ENCODE measurements at regions not wholly inside any gene's neighbourhood (a gene's known extent, or its start where the extent isn't known, plus 50 kb on each side); places are given as distances from the start of the nearest gene placed in this dataset.
A peak's percentile ranks its signal among the peaks of the same experiment; 100 is the strongest.

DNA sequence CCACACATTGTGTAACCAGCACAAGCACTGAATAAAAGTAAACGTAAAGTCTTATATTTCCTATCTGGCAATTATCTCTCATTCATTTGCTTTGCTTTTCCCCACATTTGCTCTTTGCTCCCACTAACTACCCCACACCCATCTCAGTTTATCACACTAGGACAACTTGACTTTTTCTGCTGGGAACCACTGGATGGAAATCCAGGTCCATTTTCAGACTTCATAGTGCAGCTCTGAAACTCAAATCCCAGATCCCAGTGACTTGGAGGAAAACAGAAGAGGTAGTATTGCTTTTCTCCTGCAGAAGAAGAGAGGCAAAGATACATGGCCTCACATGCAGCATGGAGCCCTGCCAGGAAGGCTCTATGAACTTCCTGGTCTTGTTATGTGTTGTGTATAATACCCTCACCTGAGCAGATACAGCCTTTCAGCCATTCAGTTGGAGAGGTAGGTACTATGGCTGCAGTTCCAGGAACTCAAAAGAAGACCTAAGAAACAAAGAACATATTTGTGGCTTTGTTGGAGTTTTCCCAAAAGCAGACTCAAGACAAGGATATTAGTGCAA, 90.0 kb upstream of the NIPBL start:
- 36 to 52% methylated on average over 1 of the region's 1 CpG for whole genome bisulfite sequencing, 2 donors (ENCODE audit: low coverage in 1 of 2)
- Histone ChIP-seq H3K27me3 (no peaks in the 10 kb centered on the region), H3K27ac (no peak overlapping the region), H3K36me3 (no peaks in the 10 kb centered on the region), H3K4me3 (no peak overlapping the region), H3K4me1 (peaks cover 0 to 3% (median 1%) of the 10 kb centered on the region in 4 donors), H3K9me3 (no peaks in the 10 kb centered on the region)
- DNase-seq: peak; percentile 17
- in situ Hi-C loops (cut with MboI; ENCODE audit: low pct_ligation_motif_present in 1 of 4, low pct_unique_long_range_greater_than_20kb in 1 of 4, low sequenced_read_pairs in 3 of 4) (no loop called here), intact Hi-C loops (cut with DNase I; ENCODE audit: low total_unique reads) (no loop called here)
- no peak for TF ChIP-seq EP300 (IDR thresholded peaks at IDR 0.05; ENCODE audit: low read depth)
- TF ChIP-seq POLR2AphosphoS5 (IDR thresholded peaks at IDR 0.05): no peak
- TF ChIP-seq, protein P1, sequence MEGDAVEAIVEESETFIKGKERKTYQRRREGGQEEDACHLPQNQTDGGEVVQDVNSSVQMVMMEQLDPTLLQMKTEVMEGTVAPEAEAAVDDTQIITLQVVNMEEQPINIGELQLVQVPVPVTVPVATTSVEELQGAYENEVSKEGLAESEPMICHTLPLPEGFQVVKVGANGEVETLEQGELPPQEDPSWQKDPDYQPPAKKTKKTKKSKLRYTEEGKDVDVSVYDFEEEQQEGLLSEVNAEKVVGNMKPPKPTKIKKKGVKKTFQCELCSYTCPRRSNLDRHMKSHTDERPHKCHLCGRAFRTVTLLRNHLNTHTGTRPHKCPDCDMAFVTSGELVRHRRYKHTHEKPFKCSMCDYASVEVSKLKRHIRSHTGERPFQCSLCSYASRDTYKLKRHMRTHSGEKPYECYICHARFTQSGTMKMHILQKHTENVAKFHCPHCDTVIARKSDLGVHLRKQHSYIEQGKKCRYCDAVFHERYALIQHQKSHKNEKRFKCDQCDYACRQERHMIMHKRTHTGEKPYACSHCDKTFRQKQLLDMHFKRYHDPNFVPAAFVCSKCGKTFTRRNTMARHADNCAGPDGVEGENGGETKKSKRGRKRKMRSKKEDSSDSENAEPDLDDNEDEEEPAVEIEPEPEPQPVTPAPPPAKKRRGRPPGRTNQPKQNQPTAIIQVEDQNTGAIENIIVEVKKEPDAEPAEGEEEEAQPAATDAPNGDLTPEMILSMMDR (IDR thresholded peaks at IDR 0.05): no peak
- no peak for TF ChIP-seq POLR2A (IDR thresholded peaks at IDR 0.05)

DNA sequence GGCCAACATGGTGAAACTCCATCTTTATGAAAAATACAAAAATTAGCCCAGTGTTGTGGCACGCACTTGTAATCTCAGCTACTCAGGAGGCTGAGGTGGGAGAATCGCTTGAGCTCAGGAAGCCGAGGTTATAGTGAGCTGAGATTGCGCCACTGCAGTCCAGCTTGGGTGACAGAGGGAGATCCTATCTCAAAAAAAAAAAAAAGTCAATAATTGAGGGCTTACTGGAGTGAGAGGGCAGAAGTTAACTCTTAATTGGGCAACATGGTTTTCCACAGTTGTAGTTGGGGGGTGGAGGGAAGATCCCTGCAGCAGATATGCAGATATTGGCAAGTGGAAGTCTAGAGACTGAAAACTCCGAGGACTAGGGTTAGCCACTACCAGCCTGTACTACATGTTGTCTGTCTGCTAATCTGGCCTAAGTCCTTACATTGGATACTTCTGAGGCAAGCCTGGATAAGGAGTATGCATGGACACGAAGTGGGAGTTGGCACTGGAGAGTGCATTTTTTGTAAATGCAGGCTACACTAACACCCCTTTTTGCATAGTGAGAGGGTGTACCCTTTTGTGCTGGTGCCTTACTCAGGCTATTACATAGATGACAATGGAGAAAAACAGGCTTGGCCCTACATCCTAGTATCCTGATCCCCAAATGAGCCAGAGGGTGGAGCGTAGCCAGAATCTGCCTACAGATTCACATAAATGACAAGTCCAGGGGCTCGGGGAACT, 89.0 kb upstream of the NIPBL start:
- DNase-seq: no peak
- Histone ChIP-seq H3K36me3 (no peaks in the 10 kb centered on the region), H3K4me1 (peaks cover 0 to 3% (median 1%) of the 10 kb centered on the region in 4 donors), H3K4me3 (no peak overlapping the region), H3K9me3 (no peaks in the 10 kb centered on the region), H3K27ac (no peak overlapping the region), H3K27me3 (no peaks in the 10 kb centered on the region)
- TF ChIP-seq POLR2AphosphoS5 (IDR thresholded peaks at IDR 0.05): no peak
- TF ChIP-seq POLR2A (IDR thresholded peaks at IDR 0.05): no peak
- no peak for TF ChIP-seq EP300 (IDR thresholded peaks at IDR 0.05; ENCODE audit: low read depth)
- TF ChIP-seq, protein P1 (IDR thresholded peaks at IDR 0.05): no peak
- 86 to 88% methylated on average over 3 to 8 of the region's 8 CpGs for WGBS, 2 donors (ENCODE audit: low coverage in 1 of 2)
- intact Hi-C loops (cut with DNase I; ENCODE audit: low total_unique reads): no loop called here
- in situ Hi-C loops (cut with MboI; ENCODE audit: low pct_ligation_motif_present in 1 of 4, low pct_unique_long_range_greater_than_20kb in 1 of 4, low sequenced_read_pairs in 3 of 4): no loop called here

GRCh38 chr5:36790847-36791246, 85.7 kb upstream of the NIPBL start:
- Histone ChIP-seq H3K36me3 (no peaks in the 10 kb centered on the region), H3K4me1 (peaks cover 0 to 3% (median 1%) of the 10 kb centered on the region in 4 donors), H3K9me3 (no peaks in the 10 kb centered on the region), H3K27me3 (no peaks in the 10 kb centered on the region), H3K4me3 (no peak overlapping the region), H3K27ac (no peak overlapping the region)
- TF ChIP-seq POLR2AphosphoS5 (IDR thresholded peaks at IDR 0.05) (no peak), POLR2A (IDR thresholded peaks at IDR 0.05) (no peak), EP300 (IDR thresholded peaks at IDR 0.05; ENCODE audit: low read depth) (no peak)
- TF ChIP-seq, protein P1 (IDR thresholded peaks at IDR 0.05): no peak
- no peak for DNase-seq
- WGBS, 2 donors (ENCODE audit: low coverage in 1 of 2): 91 to 100% methylated on average over 1 of the region's 1 CpG
- in situ Hi-C loops (cut with MboI; ENCODE audit: low pct_ligation_motif_present in 1 of 4, low pct_unique_long_range_greater_than_20kb in 1 of 4, low sequenced_read_pairs in 3 of 4): no loop called here
- intact Hi-C loops (cut with DNase I; ENCODE audit: low total_unique reads): no loop called here

GRCh38 chr5:36792560-36793180, 83.9 kb upstream of the NIPBL start:
- Histone ChIP-seq H3K4me3 (no peak overlapping the region), H3K27me3 (no peaks in the 10 kb centered on the region), H3K4me1 (peaks cover 0 to 3% (median 0%) of the 10 kb centered on the region in 4 donors), H3K27ac (no peak overlapping the region), H3K9me3 (no peaks in the 10 kb centered on the region), H3K36me3 (no peaks in the 10 kb centered on the region)
- TF ChIP-seq, protein P1 (IDR thresholded peaks at IDR 0.05): no peak
- TF ChIP-seq EP300 (IDR thresholded peaks at IDR 0.05; ENCODE audit: low read depth) (no peak), POLR2AphosphoS5 (IDR thresholded peaks at IDR 0.05) (no peak), POLR2A (IDR thresholded peaks at IDR 0.05) (no peak)
- DNase-seq: no peak
- intact Hi-C loops (cut with DNase I; ENCODE audit: low total_unique reads) (no loop called here), in situ Hi-C loops (cut with MboI; ENCODE audit: low pct_ligation_motif_present in 1 of 4, low pct_unique_long_range_greater_than_20kb in 1 of 4, low sequenced_read_pairs in 3 of 4) (no loop called here)
- 81 to 92% methylated on average over 3 to 4 of the region's 4 CpGs for WGBS, 2 donors (ENCODE audit: low coverage in 1 of 2)

Data from transverse colon (tissue), 4 donors.